22Rv1 (cell line): ENCODE measurements at regions not wholly inside any gene's neighbourhood (a gene's known extent, or its start where the extent isn't known, plus 50 kb on each side); places are given as distances from the start of the nearest gene placed in this dataset.

ENCODE experiments used
- H3K27ac ChIP-seq: fragments of 450-650 bp; 2 replicates; pipeline ENCODE4 v1.5.1; 2017
- CTCF ChIP-seq: fragments of 450-650 bp; IDR thresholded peaks from 2 replicates; pipeline ENCODE4 v1.5.1; 2017; ENCODE audit warnings: mild to moderate bottlenecking
- ZFX ChIP-seq: fragments of 450-650 bp; IDR thresholded peaks from 2 replicates; pipeline ENCODE4 v1.6.1; 2017; ENCODE audit warnings: antibody characterized with exemption, borderline replicate concordance

GRCh38 chr12:28878629-28879028, 270.4 kb upstream of the FAR2 start:
- no peak overlapping the region for H3K27ac ChIP-seq
- TF ChIP-seq ZFX (no peak), CTCF (no peak)

DNA sequence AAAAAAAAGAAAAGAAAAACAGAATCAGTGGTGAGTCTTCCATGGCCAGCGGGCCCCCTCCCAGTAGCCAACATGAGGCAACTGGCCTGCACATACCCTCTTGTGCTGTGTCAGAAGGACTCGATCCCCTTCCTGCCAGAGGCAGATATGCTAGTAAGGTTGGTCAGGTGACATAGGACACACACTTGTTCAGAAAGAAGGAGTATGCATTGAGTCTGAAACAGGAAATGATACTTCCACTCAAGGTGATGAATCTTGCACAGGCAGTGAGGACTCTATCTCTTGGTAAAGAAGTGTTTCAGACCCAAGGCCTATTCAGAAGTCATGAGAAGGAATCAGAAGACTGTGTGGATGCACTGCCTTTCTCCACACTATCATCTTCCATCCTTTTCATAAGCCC, 269.7 kb upstream of the FAR2 start:
- TF ChIP-seq CTCF (no peak), ZFX (no peak)
- no peak overlapping the region for H3K27ac ChIP-seq

- TF ChIP-seq ZFX: no peak
- no peak for TF ChIP-seq CTCF
- H3K27ac ChIP-seq: no peak overlapping the region
Observed at GRCh38 chr12:28882444-28882843, 266.6 kb upstream of the FAR2 start.

- TF ChIP-seq CTCF (no peak), ZFX (no peak)
- no peak overlapping the region for H3K27ac ChIP-seq
Observed at GRCh38 chr12:28883406-28883997, 265.6 kb upstream of the FAR2 start.

- TF ChIP-seq ZFX (no peak), CTCF (no peak)
- H3K27ac ChIP-seq: no peak overlapping the region
Observed at GRCh38 chr12:28884904-28885679, 264.0 kb upstream of the FAR2 start.

DNA sequence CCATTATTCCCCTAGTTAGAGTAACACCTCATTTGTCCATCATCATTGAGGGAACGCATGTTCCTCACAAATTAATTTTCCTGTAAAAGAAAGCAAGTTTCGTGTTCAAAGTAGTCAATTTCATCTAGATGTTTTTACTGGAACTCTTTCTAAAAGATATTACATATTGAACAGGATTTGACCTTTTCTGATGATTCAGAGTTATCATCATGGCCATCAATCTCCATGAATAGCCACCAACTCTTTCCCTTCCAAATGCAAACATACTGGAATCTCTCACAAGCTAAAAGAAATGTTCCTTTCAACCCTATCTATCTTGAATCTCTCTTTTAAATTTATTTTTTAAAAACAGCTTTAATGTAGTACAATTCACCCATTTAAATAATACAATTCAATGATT, 263.1 kb upstream of the FAR2 start:
- no peak overlapping the region for H3K27ac ChIP-seq
- no peak for TF ChIP-seq CTCF
- TF ChIP-seq ZFX: no peak

- no peak for TF ChIP-seq ZFX
- no peak for TF ChIP-seq CTCF
- H3K27ac ChIP-seq: no peak overlapping the region
Observed at GRCh38 chr12:28887461-28887990, 261.6 kb upstream of the FAR2 start.
